ENCODE measurements at regions not wholly inside any gene's neighbourhood (a gene's known extent, or its start where the extent isn't known, plus 50 kb on each side); places are given as distances from the start of the nearest gene placed in this dataset.

GRCh38 chr13:111981006-111981405 lies 85.9 kb upstream of the SOX1 start (continued):
- no peak for TF ChIP-seq CHD7 (IDR thresholded peaks at IDR 0.05; ENCODE audit: insufficient replicate concordance, low read length)
- TF ChIP-seq RAD21 (IDR thresholded peaks at IDR 0.05 in 1 of 2, conservative IDR thresholded peaks at IDR 0.05 in 1 of 2; ENCODE audit: low read depth in 2 of 2, low read length in 2 of 2) = no peak
- TF ChIP-seq CBX5 (IDR thresholded peaks at IDR 0.05; ENCODE audit: low read depth, low read length) = no peak
- TF ChIP-seq KDM1A (IDR thresholded peaks at IDR 0.05; ENCODE audit: borderline replicate concordance, low read length) = no peak
- no peak for TF ChIP-seq PHF8 (conservative IDR thresholded peaks at IDR 0.05; ENCODE audit: low read depth, low read length)
